Tibial nerve (tissue), 4 donors: ENCODE measurements at regions not wholly inside any gene's neighbourhood (a gene's known extent, or its start where the extent isn't known, plus 50 kb on each side); places are given as distances from the start of the nearest gene placed in this dataset.

Experiments used
- CTCF ChIP-seq, 5 experiments: fragments of 200-600 bp in 3 of 5; fragments of 450-650 bp in 2 of 5; sonication (generic) in 3 of 5; IDR thresholded peaks; one replicate each; pipeline ENCODE4 v1.5.1; 2016 to 2019; ENCODE audit warnings: antibody characterized with exemption in 5 of 5, mild to moderate bottlenecking in 3 of 5, moderate library complexity in 2 of 5
- EP300 ChIP-seq, 2 donors: sonication (generic); formaldehyde crosslinking; IDR thresholded peaks; one replicate each; pipeline ENCODE4 v1.6.1; 2017; ENCODE audit warnings: antibody characterized with exemption in 2 of 2, mild to moderate bottlenecking in 1 of 2

- TF ChIP-seq CTCF (IDR thresholded peaks at IDR 0.05) (no peak), EP300 (IDR thresholded peaks at IDR 0.05) (no peak)
Observed at GRCh38 chr3:146895026-146895749, 290.0 kb upstream of the PLSCR5 start.
